Vagina (tissue), 2 donors: ENCODE measurements at regions not wholly inside any gene's neighbourhood (a gene's known extent, or its start where the extent isn't known, plus 50 kb on each side); places are given as distances from the start of the nearest gene placed in this dataset.

Source experiments
- POLR2AphosphoS5 ChIP-seq, 2 donors: sonication (generic); formaldehyde crosslinking; IDR thresholded peaks; one replicate each; pipeline ENCODE4 v1.9.0; 2017; ENCODE audit warnings: antibody characterized with exemption in 2 of 2, mild to moderate bottlenecking in 2 of 2, low read depth in 1 of 2; ENCODE audit not compliant: insufficient read depth in 1 of 2
- TF ChIP-seq, protein P1 (sequence below), 3 experiments: fragments of 450-650 bp in 2 of 3; fragments of 200-600 bp in 1 of 3; sonication (generic) in 1 of 3; IDR thresholded peaks; one replicate each; pipeline ENCODE4 v1.5.1; 2017 to 2019; ENCODE audit warnings: antibody characterized with exemption in 3 of 3, mild to moderate bottlenecking in 2 of 3, moderate library complexity in 2 of 3

DNA sequence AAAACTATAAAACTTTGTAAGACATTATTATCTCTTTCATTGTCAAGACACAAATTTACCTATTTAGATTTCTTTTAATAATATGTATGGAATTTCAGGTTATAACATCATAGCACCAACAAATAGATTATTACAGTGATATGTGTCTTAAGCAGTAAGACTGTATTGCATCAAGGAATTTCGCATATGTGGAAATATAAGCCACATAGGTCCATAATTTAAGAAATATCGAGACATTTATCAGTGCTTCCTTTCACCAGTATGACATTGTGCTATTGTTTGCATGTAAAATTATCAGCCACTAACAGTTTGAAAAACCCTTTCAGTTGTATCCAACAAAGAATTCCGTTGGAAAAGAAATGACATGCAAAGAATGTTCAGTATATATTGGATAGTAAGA, 186.7 kb upstream of the RASA1 start:
- TF ChIP-seq, protein P1, sequence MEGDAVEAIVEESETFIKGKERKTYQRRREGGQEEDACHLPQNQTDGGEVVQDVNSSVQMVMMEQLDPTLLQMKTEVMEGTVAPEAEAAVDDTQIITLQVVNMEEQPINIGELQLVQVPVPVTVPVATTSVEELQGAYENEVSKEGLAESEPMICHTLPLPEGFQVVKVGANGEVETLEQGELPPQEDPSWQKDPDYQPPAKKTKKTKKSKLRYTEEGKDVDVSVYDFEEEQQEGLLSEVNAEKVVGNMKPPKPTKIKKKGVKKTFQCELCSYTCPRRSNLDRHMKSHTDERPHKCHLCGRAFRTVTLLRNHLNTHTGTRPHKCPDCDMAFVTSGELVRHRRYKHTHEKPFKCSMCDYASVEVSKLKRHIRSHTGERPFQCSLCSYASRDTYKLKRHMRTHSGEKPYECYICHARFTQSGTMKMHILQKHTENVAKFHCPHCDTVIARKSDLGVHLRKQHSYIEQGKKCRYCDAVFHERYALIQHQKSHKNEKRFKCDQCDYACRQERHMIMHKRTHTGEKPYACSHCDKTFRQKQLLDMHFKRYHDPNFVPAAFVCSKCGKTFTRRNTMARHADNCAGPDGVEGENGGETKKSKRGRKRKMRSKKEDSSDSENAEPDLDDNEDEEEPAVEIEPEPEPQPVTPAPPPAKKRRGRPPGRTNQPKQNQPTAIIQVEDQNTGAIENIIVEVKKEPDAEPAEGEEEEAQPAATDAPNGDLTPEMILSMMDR (IDR thresholded peaks at IDR 0.05) = no peak
- TF ChIP-seq POLR2AphosphoS5 (IDR thresholded peaks at IDR 0.05; ENCODE audit: insufficient read depth in 1 of 2, low read depth in 1 of 2) = no peak
